SU-DHL-6 (cell line): ENCODE measurements at regions not wholly inside any gene's neighbourhood (a gene's known extent, or its start where the extent isn't known, plus 50 kb on each side); places are given as distances from the start of the nearest gene placed in this dataset.

Experiments used
- H2AFZ ChIP-seq: fragments of 200-600 bp; sonication (generic); 2 replicates; pipeline ENCODE4 v1.6.1; 2014; ENCODE audit warnings: low read depth, mild to moderate bottlenecking, moderate library complexity, mixed read lengths, antibody characterized with exemption, low read length; ENCODE audit not compliant: severe bottlenecking
- H3F3A ChIP-seq: fragments of 200-600 bp; shearing (Covaris generic); 2 replicates; pipeline ENCODE4 v1.6.0; 2016; ENCODE audit warnings: antibody characterized with exemption, mild to moderate bottlenecking; ENCODE audit not compliant: insufficient read depth
- H3K27ac ChIP-seq: fragments of 200-600 bp; sonication (generic); 2 replicates; pipeline ENCODE4 v1.5.1; 2016; ENCODE audit warnings: low read depth, mild to moderate bottlenecking, low read length, moderate library complexity, mixed read lengths
- H3K27me3 ChIP-seq: fragments of 200-600 bp; sonication (generic), shearing (Covaris generic); 2 replicates; pipeline ENCODE4 v1.6.0; 2014; ENCODE audit warnings: mild to moderate bottlenecking, low read length
- H3K36me3 ChIP-seq: fragments of 200-600 bp; sonication (generic); 2 replicates; pipeline ENCODE4 v1.6.1; 2014; ENCODE audit warnings: mild to moderate bottlenecking, low read length, mixed read lengths
- H3K4me2 ChIP-seq: fragments of 300-600, 200-600 bp; shearing (Covaris generic), sonication (generic); 2 replicates; pipeline ENCODE4 v1.6.0; 2014; ENCODE audit warnings: low read length, low read depth, mild to moderate bottlenecking; ENCODE audit not compliant: poor library complexity, severe bottlenecking
- H3K4me3 ChIP-seq: fragments of 200-600 bp; sonication (generic); 2 replicates; pipeline ENCODE4 v1.5.1; 2014; ENCODE audit warnings: antibody characterized with exemption, low read length, mild to moderate bottlenecking, mixed read lengths; ENCODE audit not compliant: insufficient read depth, poor library complexity, severe bottlenecking
- H3K79me2 ChIP-seq: fragments of 200-600 bp; sonication (generic); 2 replicates; pipeline ENCODE4 v1.6.1; 2014; ENCODE audit warnings: mild to moderate bottlenecking, low read length, moderate library complexity; ENCODE audit not compliant: insufficient read depth
- H3K9ac ChIP-seq: fragments of 200-600 bp; sonication (generic); 2 replicates; pipeline ENCODE4 v1.7.0; 2014; ENCODE audit warnings: mild to moderate bottlenecking, low read length
- H3K9me2 ChIP-seq: fragments of 200-600 bp; sonication (generic); replicated peaks from 2 replicates; pipeline ENCODE4 v1.6.1; 2014; ENCODE audit warnings: low read length; ENCODE audit not compliant: insufficient read depth
- H3K9me3 ChIP-seq: fragments of 200-600 bp; sonication (generic); 2 replicates; pipeline ENCODE4 v1.6.1; 2014; ENCODE audit warnings: low read length, mixed read lengths; ENCODE audit not compliant: insufficient read depth
- H4K20me1 ChIP-seq: fragments of 200-600 bp; sonication (generic); 2 replicates; pipeline ENCODE4 v1.6.1; 2014; ENCODE audit warnings: low read depth, mild to moderate bottlenecking, antibody characterized with exemption, low read length, moderate library complexity, mixed read lengths
- CTCF ChIP-seq: fragments of 200-600 bp; sonication (generic); IDR thresholded peaks from one replicate; pipeline ENCODE4 v1.5.1; 2017; ENCODE audit warnings: antibody characterized with exemption, mild to moderate bottlenecking, low read length, moderate library complexity; ENCODE audit not compliant: insufficient read depth, poor library complexity, severe bottlenecking
- EZH2phosphoT487 ChIP-seq: fragments of 200-600 bp; sonication (generic), shearing (Covaris generic); conservative IDR thresholded peaks from 2 replicates; pipeline ENCODE4 v1.6.1; 2018; ENCODE audit warnings: mild to moderate bottlenecking, antibody characterized with exemption, low read length, moderate library complexity, mixed read lengths

GRCh38 chr2:15778529-15779219 is 161.7 kb upstream of the MYCN start:
- Histone ChIP-seq H3K79me2 (no peaks in the 10 kb centered on the region), H3K27me3 (no peaks in the 10 kb centered on the region), H3K27ac (no peak overlapping the region), H3K4me3 (no peak overlapping the region), H4K20me1 (no peaks in the 10 kb centered on the region), H3K9me2 (no peaks in the 10 kb centered on the region), H3K9me3 (no peaks in the 10 kb centered on the region), H3K9ac (no peak overlapping the region), H3K36me3 (no peaks in the 10 kb centered on the region), H3F3A (no peaks in the 10 kb centered on the region), H3K4me2 (no peak overlapping the region), H2AFZ (no peak overlapping the region)
- TF ChIP-seq EZH2phosphoT487: no peak
- TF ChIP-seq CTCF: no peak

- no peaks in the 10 kb centered on the region for H3K9me3 ChIP-seq
- H3F3A ChIP-seq: no peaks in the 10 kb centered on the region
- H3K27me3 ChIP-seq: no peaks in the 10 kb centered on the region
- H3K9me2 ChIP-seq: no peaks in the 10 kb centered on the region
- no peak overlapping the region for H2AFZ ChIP-seq
- H3K36me3 ChIP-seq: no peaks in the 10 kb centered on the region
- no peak overlapping the region for H3K9ac ChIP-seq
- no peaks in the 10 kb centered on the region for H3K79me2 ChIP-seq
- no peak overlapping the region for H3K27ac ChIP-seq
- H3K4me3 ChIP-seq: no peak overlapping the region
- TF ChIP-seq EZH2phosphoT487 (no peak), CTCF (no peak)
- H4K20me1 ChIP-seq: no peaks in the 10 kb centered on the region
- H3K4me2 ChIP-seq: no peak overlapping the region
These were observed 160.8 kb upstream of the MYCN start for GRCh38 chr2:15779381-15780041.

- Histone ChIP-seq H3K9ac (no peak overlapping the region), H3K36me3 (no peaks in the 10 kb centered on the region), H3K4me3 (no peak overlapping the region), H3K4me2 (no peak overlapping the region), H3K9me3 (no peaks in the 10 kb centered on the region), H3K9me2 (no peaks in the 10 kb centered on the region), H3K27ac (no peak overlapping the region), H4K20me1 (no peaks in the 10 kb centered on the region), H2AFZ (no peak overlapping the region), H3K79me2 (no peaks in the 10 kb centered on the region), H3K27me3 (no peaks in the 10 kb centered on the region), H3F3A (no peaks in the 10 kb centered on the region)
- TF ChIP-seq EZH2phosphoT487: no peak
- no peak for TF ChIP-seq CTCF
These were observed 160.1 kb upstream of the MYCN start for GRCh38 chr2:15780234-15780633.
